SW 1271 (cell line): ENCODE measurements at regions not wholly inside any gene's neighbourhood (a gene's known extent, or its start where the extent isn't known, plus 50 kb on each side); places are given as distances from the start of the nearest gene placed in this dataset.

Experiments used
- DNase-seq, 2 experiments: peaks; one replicate each; lab custom pipeline; 2025; lab: John Stamatoyannopoulos, UW

DNA sequence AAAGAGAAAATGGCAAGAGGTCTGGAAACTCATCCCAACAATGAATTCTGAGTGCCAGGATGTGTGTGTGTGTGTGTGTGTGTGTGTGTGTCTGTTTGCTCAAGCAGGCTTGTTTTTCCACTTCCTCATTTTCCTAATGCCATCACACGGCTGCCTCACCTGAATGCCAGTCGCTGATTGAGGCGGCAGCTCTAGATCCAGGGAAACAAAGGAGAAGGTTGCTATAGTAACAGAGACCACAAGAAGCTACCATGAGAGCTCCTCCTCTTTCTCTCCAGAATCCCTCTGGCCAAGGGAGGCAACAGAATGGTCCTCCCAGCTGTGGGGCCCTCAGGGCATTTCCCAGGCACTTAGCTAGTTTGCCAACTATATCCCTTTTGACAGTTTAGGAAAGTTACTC lies 241.1 kb upstream of the TSHZ2 start:
- DNase-seq, result no peak

DNA sequence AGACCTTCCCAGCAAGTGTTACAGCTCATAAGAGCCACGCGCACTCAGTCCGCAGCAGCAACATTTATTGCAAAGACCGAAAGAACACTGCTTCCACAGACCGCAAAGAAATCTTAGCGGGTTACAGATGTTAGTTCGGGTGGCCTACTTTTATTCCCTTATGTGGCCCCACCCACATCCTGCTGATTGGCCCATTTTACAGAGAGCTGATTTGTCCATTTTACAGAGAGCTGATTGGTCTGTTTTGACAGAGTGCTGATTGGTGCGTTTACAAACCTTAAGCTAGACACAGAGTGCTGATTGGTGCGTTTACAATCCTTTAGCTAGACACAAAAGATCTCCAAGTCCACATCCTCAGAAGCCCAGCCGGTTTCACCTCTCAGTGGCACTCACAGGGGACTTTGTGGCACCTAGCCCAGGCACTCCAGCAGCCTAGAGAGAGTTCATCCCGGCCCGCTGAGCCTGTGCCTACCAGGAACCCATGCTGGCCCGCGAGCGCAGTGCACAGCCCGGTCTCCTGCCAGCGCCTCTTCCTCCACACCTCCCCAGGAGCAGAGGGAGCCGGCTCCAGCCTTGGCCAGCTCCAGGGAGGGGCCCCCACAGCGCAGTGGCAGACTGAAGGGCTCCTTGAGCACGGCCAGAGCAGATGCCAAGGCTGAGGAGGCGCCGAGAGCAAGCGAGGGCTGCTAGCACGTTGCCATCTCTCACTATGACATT lies 244.3 kb upstream of the TSHZ2 start:
- DNase-seq, result no peak

DNA sequence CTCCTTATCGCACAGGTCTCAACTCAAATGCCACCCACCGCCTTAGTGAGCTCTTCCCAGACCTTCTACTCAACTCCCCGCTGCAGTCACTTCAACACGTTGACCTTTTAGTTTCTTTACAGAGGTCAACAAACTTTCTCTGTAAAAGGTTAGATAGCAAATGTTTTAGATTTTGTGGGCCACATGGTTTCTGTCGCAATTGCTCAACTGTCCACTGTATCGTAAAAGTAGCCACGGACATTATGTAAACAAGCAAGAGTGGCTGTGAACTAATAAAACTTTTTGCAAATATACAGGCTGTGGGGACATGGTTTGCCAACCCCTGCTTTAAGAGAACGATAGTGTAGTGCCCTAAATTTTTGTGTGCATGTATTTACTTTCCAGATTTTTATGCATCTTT lies 247.6 kb upstream of the TSHZ2 start:
- DNase-seq, result no peak

DNA sequence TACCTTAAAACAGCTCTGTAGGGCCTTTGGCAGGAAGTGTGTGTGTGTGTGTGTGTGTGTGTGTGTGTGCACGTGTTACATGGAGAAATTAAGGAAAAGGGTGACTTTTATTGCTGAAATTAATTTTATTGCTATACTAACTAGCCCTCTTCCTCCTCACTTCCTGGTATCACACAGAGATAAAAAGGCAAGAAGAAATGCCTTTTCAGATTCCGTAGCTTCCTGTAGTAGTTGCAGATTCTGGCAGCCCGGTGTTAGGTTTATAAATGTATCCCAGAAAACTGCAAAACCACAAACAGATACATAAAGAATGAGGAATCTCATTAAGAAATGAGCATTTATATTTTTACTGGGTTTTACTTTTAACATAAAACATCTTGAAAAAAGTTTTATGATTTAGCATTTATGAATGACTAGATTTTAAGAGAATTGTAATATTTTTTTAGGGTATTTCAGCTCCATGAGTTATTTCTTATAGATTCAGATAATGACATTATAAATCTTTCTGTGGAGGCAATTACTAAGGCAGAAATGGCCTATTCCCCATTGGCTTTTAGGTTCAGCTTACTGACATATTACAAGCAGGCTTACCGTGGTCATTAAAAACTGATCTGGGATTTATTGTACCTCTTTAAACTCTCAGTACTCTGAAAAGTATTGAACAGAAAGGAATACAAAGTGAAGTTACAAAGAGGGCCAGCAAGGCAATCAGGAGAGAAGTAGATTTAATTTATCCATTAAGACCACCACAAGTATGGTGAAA lies 249.1 kb upstream of the TSHZ2 start:
- DNase-seq, result no peak

DNA sequence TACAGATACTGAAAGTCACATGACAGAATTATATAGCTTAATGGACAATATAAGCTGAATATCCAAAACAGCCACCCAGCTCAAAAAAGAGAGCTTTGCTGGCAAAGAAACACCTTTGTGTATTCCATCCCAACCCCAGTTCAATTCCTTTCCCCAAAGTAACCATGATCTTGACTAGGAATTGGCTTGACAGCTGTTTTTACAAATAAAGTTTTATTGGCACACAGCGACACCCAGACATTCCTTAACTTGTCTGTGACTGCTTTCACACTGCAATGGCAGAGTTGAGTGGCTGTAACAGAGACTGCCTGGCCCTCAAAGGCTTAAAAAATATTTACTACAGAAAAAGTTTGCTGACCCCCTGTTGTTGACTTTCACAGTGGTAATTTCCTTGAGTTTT lies 264.0 kb upstream of the TSHZ2 start:
- no peak for DNase-seq

DNA sequence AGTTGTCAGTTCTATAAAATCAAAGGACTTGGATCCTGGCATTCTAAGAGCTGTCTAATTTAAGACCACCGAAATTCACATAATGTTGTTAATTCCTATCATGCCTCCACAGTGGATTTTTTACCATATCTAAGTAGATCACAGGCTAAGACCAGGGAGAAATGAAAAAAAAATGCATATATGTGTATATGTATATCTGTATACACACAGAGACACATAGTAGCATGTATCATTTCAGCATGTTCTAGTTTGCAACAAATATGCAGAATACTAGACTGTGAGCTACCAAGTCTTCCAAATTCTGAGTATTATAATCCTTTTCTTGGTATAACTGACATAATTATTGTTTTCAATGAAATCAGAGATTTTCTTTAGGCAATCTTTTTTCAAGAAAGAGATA lies 267.6 kb upstream of the TSHZ2 start:
- DNase-seq, result no peak

DNA sequence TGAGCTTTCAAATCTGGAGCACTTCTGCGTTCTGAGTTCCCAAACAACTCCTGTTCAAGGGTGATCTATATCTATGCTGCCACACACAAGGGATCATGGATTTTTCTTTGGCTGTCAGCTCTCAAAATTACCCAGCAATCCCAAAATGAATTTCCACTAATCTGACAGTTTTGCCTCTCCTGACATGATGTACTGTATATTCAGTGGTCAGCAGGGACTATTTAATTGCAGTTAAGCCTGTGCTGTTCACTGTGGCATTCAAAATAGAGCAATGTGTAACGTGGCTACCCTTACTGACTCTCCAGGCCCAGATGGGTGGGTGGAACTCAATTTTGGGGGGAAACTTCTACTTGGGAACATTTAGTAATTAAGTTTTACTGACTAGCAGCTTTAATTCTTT lies 283.8 kb upstream of the TSHZ2 start:
- no peak for DNase-seq

DNA sequence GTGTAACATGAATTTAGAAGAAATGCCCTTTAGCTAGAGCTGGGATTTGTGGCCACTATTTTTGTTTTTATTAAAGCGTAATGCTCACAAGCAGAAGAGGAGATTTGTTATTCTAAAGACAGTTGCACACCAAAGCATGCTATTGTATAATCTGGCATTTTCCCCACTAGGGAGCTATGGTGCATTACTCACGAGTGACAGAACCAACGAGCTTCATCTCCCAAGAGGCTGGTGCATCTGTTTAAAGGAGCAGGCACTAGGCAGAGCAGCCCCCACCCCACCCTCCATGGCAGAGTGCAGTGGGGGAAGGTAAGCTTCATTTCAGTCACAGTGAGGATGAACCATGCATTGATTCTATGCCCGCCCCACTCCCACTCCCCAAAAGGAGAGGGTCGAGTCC lies 287.3 kb upstream of the TSHZ2 start:
- DNase-seq, result no peak

DNA sequence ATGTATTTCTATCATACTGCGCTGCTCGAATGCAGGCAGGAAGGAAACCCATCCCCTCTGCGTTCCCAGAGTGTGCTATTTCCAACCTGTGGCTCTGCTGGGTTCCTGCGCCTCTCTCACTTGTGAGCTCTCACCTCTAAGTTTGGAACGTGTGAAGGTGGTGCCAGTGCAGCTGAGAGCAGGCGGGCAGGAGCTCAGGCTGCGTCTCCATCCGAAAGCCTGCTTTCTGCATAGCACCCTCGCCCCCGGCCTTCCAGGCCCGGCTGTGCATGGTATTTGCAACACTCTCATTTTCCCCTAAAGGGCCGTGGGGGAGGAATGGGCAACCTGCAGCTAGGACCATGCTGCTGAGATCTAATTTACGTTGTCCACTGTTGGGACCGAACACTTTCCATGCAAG lies 288.0 kb upstream of the TSHZ2 start:
- no peak for DNase-seq

DNA sequence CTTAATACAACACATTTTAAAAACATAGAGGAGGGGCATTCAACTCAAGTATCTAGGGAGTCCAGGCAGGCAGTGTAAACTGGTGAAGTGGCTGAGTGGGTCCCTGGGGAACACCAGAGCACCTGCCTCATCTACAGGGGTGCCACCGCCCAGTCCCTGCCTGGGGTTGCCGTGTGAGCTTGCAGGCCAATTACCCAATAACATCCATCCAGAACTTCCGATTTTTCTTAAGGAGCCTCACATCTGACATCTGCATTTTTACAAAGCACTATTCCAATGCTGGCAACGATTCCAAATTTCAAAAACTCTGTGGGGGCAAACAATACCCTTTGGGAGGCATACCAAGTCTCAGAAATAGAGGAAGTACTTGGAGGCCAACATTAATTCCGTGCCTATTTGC lies 288.4 kb upstream of the TSHZ2 start:
- no peak for DNase-seq

DNA sequence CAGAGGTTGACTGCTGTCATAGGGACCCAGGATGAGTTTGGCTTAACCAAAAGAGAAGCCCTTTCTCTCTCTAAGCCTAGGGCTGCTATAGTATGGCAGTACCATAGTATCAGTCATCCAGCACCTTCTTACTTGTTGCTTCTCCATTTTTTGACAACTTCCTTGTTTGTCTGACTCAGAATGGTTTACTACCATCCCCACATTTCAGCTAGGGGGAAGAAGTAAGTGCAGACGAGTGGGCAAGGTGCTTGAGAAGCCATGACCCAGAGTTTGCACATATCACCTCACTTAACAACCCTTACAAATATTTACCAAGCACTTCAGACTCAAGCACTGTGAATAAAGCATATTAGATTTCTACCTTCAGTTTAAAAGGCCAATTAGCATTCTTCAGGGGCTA lies 289.9 kb upstream of the TSHZ2 start:
- no peak for DNase-seq

DNA sequence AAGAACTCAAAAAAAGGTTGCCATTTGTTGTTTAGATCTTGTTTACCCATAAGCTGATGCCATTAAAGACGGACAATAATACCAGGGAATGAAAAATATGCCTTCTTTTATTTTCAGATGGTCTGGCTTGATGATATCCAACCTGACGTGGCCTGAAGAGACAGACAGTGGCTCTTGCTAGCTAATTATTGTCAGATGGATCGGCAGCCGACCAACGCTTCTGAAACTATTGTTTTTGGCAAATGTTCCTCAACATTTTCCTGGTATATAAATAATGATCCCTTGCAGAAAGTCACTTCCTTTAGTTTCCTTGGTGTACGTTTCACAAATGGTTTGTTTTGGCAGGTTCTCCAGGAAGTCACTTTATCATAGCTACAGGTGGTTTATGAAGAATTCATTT lies 290.9 kb upstream of the TSHZ2 start:
- DNase-seq, result no peak

DNA sequence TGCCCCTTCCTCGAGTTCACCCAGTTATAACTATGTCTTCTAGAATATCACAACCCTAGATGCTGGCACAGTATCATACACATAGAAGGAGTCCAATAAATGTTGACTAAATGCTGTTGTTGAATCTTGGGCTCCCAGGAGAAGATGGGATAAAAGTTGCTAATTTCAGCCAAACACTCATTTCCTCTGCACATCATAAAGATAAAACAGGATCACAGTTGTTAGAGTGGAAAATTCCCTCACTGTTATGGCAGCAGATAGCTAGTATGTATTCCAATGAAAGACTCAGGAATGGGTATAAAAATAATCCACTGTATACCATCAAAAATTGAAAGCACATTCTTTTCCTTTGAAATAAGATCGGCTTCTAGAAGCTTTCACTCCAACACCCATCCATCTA lies 294.9 kb upstream of the TSHZ2 start:
- no peak for DNase-seq

DNA sequence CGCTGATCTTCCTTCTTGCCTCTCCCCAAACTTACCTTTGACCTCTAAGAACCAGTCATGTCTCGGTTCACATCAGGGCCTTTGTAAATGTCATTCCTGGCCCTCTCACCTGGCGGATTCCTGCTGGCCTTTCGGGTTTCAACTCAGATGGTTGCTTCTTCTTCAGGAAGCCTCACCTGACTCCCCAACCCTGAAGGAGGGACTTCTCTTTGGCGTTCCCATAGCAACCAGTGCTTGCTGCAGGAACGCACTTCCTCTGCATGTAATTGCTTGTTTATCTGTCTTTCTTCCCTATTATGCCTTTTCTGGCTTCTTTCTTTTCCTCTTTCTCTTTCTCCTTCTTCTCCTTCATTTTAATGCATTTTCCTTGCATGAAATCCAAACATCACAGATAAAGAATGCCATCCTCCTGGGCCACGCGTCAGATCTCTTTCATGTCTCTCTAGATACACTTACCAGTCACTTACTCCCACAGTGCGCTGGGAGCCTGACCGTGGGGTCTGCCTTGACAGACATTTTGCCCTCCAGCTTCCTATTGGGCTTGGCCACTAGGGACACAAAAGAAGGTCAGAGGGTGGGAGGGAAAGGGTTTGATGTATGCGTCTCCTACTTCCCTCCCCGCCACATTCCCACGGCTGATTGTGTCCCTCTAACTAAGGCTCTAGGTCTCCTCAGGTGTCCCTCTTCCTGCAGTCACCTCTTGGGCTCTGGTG lies 295.7 kb upstream of the TSHZ2 start:
- DNase-seq, result no peak

DNA sequence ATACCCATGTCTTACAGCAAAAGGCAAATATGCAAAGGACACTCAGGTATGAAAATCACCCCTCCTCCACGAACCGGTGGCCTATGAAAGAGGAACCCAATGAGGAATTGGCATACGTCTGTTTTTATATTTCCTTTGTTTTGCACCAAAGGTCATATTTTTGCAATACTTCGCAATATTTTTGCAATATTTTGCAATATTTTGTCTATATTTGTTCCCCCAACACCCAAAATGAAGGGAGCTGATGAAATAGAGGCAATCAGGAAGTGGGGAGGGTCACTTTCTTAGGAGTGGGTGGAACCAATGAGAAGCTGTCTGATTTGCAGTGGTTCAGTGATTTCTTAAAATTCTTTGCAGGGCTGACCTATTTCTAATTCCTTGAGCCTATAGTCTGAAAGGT lies 296.8 kb upstream of the TSHZ2 start:
- no peak for DNase-seq

DNA sequence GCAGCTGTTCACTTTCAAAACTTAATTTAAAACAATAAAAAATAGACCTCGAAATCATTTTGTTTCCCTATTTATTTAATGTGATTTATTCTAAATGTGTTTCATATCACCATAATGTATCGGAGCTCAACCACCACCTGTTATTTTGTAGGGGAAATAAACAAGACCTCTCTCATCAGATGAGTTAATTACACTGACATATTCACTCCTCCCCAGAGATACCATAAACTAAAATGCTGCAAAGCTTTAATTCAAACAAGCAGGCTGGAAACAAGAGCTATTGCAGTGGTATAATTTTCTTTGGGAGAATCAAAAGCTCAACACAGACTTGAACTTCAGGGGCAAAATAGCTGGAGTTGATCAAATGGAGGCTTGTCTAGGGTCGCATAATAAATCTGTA lies 303.5 kb upstream of the TSHZ2 start:
- no peak for DNase-seq

DNA sequence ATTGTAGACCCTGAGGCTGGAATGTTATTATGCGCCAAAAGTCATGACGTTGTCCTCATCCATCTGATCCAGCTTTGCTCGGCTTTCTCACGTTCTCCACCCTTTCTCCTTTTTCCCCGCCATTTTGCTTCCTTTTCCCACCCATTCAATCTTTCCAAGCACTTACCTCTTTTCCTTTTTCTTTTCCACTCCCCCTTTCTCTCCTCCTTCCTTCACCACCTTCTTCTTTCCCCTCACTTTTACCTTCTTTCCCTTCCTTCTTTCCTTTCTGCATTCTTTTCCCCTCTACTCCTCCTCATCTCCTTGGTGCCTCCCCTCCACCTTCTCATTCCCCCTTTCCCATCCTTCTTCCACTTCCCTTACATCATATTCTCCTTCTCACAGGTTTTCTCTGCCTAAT lies 304.8 kb upstream of the TSHZ2 start:
- DNase-seq, result no peak

DNA sequence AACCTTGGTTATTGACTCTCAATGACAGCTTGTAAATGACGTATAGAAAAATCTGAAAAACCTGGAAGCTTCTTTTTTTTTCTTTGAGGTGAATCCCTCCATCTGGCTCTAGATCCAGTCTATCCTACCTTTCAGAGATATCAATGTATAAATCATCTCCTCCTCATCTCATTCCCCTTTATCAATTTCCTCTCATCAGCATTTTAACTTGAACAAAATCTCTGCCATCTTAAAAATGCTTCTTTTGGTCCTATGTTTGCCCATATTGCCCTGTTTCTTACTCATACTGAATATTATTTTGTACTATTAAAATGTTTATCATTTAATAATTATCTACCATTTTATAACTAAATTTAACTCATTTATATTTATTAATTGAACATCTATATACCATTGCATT lies 306.7 kb upstream of the TSHZ2 start:
- no peak for DNase-seq

DNA sequence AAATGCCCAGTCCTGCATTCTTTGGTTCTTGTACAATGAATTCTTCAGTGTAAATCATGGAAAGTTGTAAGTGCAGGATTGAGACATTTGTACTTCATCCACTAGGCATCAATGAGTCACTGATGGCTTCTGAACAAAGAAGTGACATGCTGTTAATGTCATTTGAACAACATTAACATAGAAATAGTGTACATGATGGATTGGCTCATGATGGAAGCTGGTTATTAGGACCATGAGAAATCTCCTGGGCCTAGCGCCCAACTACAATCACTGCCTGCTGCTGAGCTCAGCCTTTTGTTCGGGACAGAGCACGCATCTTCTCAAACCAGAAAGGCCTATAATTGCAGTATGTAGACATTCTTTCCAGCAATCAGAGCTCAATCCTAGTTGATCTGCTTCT lies 316.8 kb upstream of the TSHZ2 start:
- DNase-seq, result no peak

DNA sequence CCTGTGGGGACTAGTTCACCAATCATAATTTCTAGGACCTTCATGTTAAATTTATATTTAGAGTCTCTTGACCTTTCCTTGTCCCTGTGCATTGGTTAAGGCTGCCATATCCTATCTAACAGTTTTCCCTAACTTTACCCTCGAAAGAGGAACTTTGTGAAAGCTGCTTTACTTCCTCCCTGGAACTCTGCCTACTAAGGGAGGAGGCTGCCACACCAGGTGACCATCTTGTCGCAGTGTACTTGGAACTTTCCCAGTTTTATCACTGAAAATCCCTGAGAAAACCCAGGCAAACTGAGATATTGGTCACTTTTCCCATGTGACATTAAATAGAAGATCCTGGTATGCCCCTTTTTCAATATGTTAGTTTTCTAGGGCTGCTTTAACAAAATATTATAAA lies 317.6 kb upstream of the TSHZ2 start:
- DNase-seq, result no peak

DNA sequence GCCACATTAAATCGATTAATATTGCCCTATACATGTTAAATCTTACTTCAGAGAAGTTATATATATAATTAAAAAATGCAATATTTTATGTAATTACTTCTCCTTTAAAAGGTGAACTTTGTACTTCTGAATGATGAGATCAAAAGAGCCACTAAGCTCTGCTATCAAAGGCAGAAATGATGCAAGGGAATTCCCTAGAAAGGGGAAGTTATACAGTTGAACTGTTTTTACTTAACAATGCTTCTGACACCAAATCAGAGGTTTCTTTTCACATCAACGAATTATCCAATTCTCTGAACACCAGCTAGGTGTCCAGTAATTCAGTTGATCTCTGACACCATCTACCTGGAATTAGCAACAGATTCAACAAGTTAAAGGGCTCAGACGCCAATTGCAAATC lies 319.9 kb upstream of the TSHZ2 start:
- no peak for DNase-seq

DNA sequence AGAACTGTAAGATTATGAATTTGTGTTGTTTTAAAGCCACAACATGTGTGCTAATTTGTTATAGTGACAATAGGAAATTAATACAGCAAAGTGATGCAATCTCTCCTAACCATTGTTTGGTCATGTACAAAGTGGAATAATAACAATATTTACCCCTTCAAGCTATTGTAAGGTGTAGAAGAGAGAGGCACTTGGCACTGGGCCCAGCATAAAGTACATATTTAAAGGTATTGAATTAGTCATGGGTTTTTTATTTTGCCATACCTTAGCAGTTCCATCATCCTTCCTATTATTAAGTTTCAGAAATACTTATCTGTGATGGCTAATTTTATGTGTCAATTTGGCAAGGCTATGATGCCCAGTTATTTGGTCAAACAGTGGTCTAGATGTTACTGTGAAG lies 322.4 kb upstream of the TSHZ2 start:
- no peak for DNase-seq

DNA sequence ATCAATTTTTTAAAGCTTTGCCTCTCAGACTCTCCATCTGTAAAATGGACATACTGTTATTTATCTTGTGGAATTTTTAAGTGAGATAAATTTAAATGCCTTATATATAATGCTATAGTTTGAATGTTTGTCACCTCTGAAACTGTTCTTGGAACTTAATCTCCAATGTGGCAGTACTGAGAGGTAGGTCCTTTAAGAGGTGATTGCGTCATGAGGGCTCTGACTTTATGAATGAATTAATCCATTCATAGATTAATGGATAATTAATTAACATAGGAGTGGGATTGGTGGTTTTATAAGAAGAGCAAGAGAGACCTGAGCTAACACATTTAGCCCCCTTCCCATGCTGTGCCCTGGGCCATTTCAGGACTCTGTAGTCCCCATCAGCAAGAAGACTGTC lies 326.3 kb upstream of the TSHZ2 start:
- DNase-seq, result no peak
